Ovary (tissue), 7 donors: ENCODE measurements at regions not wholly inside any gene's neighbourhood (a gene's known extent, or its start where the extent isn't known, plus 50 kb on each side); places are given as distances from the start of the nearest gene placed in this dataset.

ENCODE experiments used
- DNase-seq, 5 donors: peaks; one replicate each; pipeline ENCODE4 v3.0.0-alpha.2; 2019 to 2020
- H3K27ac ChIP-seq, 2 donors: fragments of 200-600 bp; one replicate each; pipeline versions ENCODE4 v1.5.1 to v1.8.0; 2019 to 2022
- H3K27me3 ChIP-seq: fragments of 200-600 bp; one replicate; pipeline ENCODE4 v1.8.0; 2022
- H3K36me3 ChIP-seq: fragments of 200-600 bp; sonication (generic); one replicate; pipeline ENCODE4 v1.5.1; 2019
- H3K4me1 ChIP-seq: one replicate; pipeline ENCODE4 v1.8.1; 2013; ENCODE audit warnings: mild to moderate bottlenecking, moderate library complexity; ENCODE audit not compliant: insufficient read depth
- H3K4me3 ChIP-seq: fragments of 200-600 bp; sonication (generic); one replicate; pipeline ENCODE4 v1.5.1; 2017
- H3K9me3 ChIP-seq, 2 donors: fragments of 200-600 bp in 1 of 2; sonication (generic) in 1 of 2; one replicate each; pipeline versions ENCODE4 v1.5.1 to v1.8.1; 2013 to 2019; ENCODE audit warnings: mild to moderate bottlenecking in 1 of 2, moderate library complexity in 1 of 2
- CTCF ChIP-seq, 3 donors: fragments of 450-650 bp in 2 of 3; fragments of 200-600 bp in 1 of 3; IDR thresholded peaks; one replicate each; pipeline versions ENCODE4 v1.5.1 to v1.8.0; 2016 to 2022; ENCODE audit warnings: antibody characterized with exemption in 3 of 3, mild to moderate bottlenecking in 1 of 3
- EP300 ChIP-seq: sonication (generic); formaldehyde crosslinking; IDR thresholded peaks from one replicate; pipeline ENCODE4 v1.6.1; 2017; ENCODE audit warnings: antibody characterized with exemption
- POLR2A ChIP-seq: fragments of 450-650 bp; IDR thresholded peaks from one replicate; pipeline ENCODE4 v1.6.1; 2017; ENCODE audit warnings: antibody characterized with exemption, mild to moderate bottlenecking, moderate library complexity
- WGBS, 3 donors: extraction: QIAGEN DNeasy Blood & Tissue Kit in 1 of 3; methylation state at CpG; one replicate each; pipeline versions ENCODE4 v1.1.5 to v1.1.7; 2013 to 2017; 5-methylcytosine and 5-hydroxymethylcytosine counted together
- intact Hi-C, 4 donors: fragments of 100-400 bp; cut with DNase I; formaldehyde crosslinking; loops; one replicate each; pipeline versions ENCODE4 v1.11.0 to v1.15.1; 2022 to 2023
- donor health status: DM: no; HTN: no; CAD: no; lungs with moderate emphysema.
- donor health status: DM: no; HTN: no; CAD: no.
- donor health status: Bipolar disorder and iron deficiency.
- donor health status: DM: no; HTN: no; CAD: no.
- donor health status: DM: yes; HTN: yes; CAD: no.

- intact Hi-C loops, result no loop called here
- no peak overlapping the region for H3K27ac ChIP-seq
- no peak overlapping the region for H3K4me3 ChIP-seq
- no peak for DNase-seq
- no peaks in the 10 kb centered on the region for H3K36me3 ChIP-seq
- H3K27me3 ChIP-seq, result no peaks in the 10 kb centered on the region
- 77 to 92% (median 90%) methylated on average over 1 of the region's 1 CpG for WGBS, 3 donors
- TF ChIP-seq CTCF (IDR thresholded peaks at IDR 0.05) (no peak), EP300 (no peak), POLR2A (no peak)
- no peaks in the 10 kb centered on the region for H3K4me1 ChIP-seq
- H3K9me3 ChIP-seq, result peaks cover 0 to 5% of the 10 kb centered on the region in 2 donors
These were observed 98.5 kb upstream of the INPP4B start for GRCh38 chr4:142944565-142944964.

- Histone ChIP-seq H3K9me3 (peaks cover 0 to 5% of the 10 kb centered on the region in 2 donors), H3K27me3 (no peaks in the 10 kb centered on the region), H3K36me3 (no peaks in the 10 kb centered on the region), H3K4me1 (no peaks in the 10 kb centered on the region), H3K4me3 (no peak overlapping the region), H3K27ac (no peak overlapping the region)
- DNase-seq, result no peak
- no peak for TF ChIP-seq POLR2A
- no peak for TF ChIP-seq CTCF (IDR thresholded peaks at IDR 0.05)
- no peak for TF ChIP-seq EP300
- 74 to 79% (median 78%) methylated on average over 5 of the region's 5 CpGs for WGBS, 3 donors
- intact Hi-C loops, result no loop called here
These were observed 106.9 kb upstream of the INPP4B start for GRCh38 chr4:142952821-142953580.

- Histone ChIP-seq H3K4me3 (no peak overlapping the region), H3K36me3 (no peaks in the 10 kb centered on the region), H3K27ac (no peak overlapping the region), H3K9me3 (no peaks in the 10 kb centered on the region), H3K27me3 (no peaks in the 10 kb centered on the region), H3K4me1 (no peaks in the 10 kb centered on the region)
- intact Hi-C loops, result no loop called here
- 94 to 98% (median 96%) methylated on average over 16 of the region's 16 CpGs for WGBS, 3 donors
- no peak for DNase-seq
- TF ChIP-seq EP300 (no peak), POLR2A (no peak), CTCF (IDR thresholded peaks at IDR 0.05) (no peak)
These were observed 108.3 kb upstream of the INPP4B start for GRCh38 chr4:142954415-142954814.

- H3K9me3 ChIP-seq, result no peaks in the 10 kb centered on the region
- no peak overlapping the region for H3K27ac ChIP-seq
- no peaks in the 10 kb centered on the region for H3K36me3 ChIP-seq
- intact Hi-C loops, result no loop called here
- 94 to 97% (median 95%) methylated on average over 2 of the region's 2 CpGs for WGBS, 3 donors
- H3K27me3 ChIP-seq, result no peaks in the 10 kb centered on the region
- no peaks in the 10 kb centered on the region for H3K4me1 ChIP-seq
- DNase-seq, result no peak
- no peak for TF ChIP-seq POLR2A
- TF ChIP-seq CTCF (IDR thresholded peaks at IDR 0.05), result no peak
- TF ChIP-seq EP300, result no peak
- H3K4me3 ChIP-seq, result no peak overlapping the region
These were observed 109.4 kb upstream of the INPP4B start for GRCh38 chr4:142955501-142955900.
